Lower lobe of right lung (tissue), 2 donors: ENCODE measurements at regions not wholly inside any gene's neighbourhood (a gene's known extent, or its start where the extent isn't known, plus 50 kb on each side); places are given as distances from the start of the nearest gene placed in this dataset.

Source experiments
- ATAC-seq, 2 donors: fragments of 200-7000 bp; cut with Tn5 transposase; one replicate each; pipeline ENCODE4 v1.9.1; 2020 to 2022; ENCODE audit warnings: mild to moderate bottlenecking in 2 of 2, moderate library complexity in 2 of 2
- DNase-seq: peaks from one replicate; pipeline ENCODE4 v3.0.0-alpha.2; 2020
- H3K27ac ChIP-seq: fragments of 200-600 bp; one replicate; pipeline ENCODE4 v1.8.0; 2022
- H3K27me3 ChIP-seq: fragments of 200-600 bp; one replicate; pipeline ENCODE4 v1.8.0; 2022; ENCODE audit warnings: low read depth
- H3K36me3 ChIP-seq: fragments of 200-600 bp; one replicate; pipeline ENCODE4 v1.8.0; 2022; ENCODE audit warnings: mild to moderate bottlenecking
- H3K4me1 ChIP-seq: fragments of 200-600 bp; one replicate; pipeline ENCODE4 v1.8.0; 2022
- H3K4me3 ChIP-seq: fragments of 200-600 bp; one replicate; pipeline ENCODE4 v1.8.0; 2022; ENCODE audit warnings: mild to moderate bottlenecking
- H3K9me3 ChIP-seq: fragments of 200-600 bp; one replicate; pipeline ENCODE4 v1.8.0; 2022
- CTCF ChIP-seq: fragments of 200-600 bp; IDR thresholded peaks from one replicate; pipeline ENCODE4 v1.8.0; 2022; ENCODE audit warnings: antibody characterized with exemption, mild to moderate bottlenecking
- intact Hi-C: fragments of 100-400 bp; cut with DNase I; formaldehyde crosslinking; loops from one replicate; pipeline ENCODE4 v1.11.0; 2022
- donor health status: DM: no; HTN: yes; CAD: no; lungs with severe emphysema.

- no peak for ATAC-seq
- H3K36me3 ChIP-seq = no peaks in the 10 kb centered on the region
- no peak overlapping the region for H3K4me3 ChIP-seq
- no peak overlapping the region for H3K27ac ChIP-seq
- no peaks in the 10 kb centered on the region for H3K27me3 ChIP-seq
- no peaks in the 10 kb centered on the region for H3K4me1 ChIP-seq
- no peaks in the 10 kb centered on the region for H3K9me3 ChIP-seq
- TF ChIP-seq CTCF = no peak
- no peak for DNase-seq
- intact Hi-C loops = no loop called here
Observed at GRCh38 chr4:164304861-164305260, 449.1 kb upstream of the SMIM31 start.

GRCh38 chr4:164307262-164307661 lies 446.7 kb upstream of the SMIM31 start:
- H3K9me3 ChIP-seq = no peaks in the 10 kb centered on the region
- no peak overlapping the region for H3K27ac ChIP-seq
- no peak overlapping the region for H3K4me3 ChIP-seq
- no peak for TF ChIP-seq CTCF
- intact Hi-C loops = no loop called here
- no peaks in the 10 kb centered on the region for H3K27me3 ChIP-seq
- H3K4me1 ChIP-seq = no peaks in the 10 kb centered on the region
- no peak for ATAC-seq
- DNase-seq = no peak
- no peaks in the 10 kb centered on the region for H3K36me3 ChIP-seq

GRCh38 chr4:164312671-164313070 lies 441.3 kb upstream of the SMIM31 start:
- H3K4me1 ChIP-seq = no peaks in the 10 kb centered on the region
- H3K36me3 ChIP-seq = no peaks in the 10 kb centered on the region
- peaks cover 2% of the 10 kb centered on the region for H3K9me3 ChIP-seq
- intact Hi-C loops = no loop called here
- no peak for TF ChIP-seq CTCF
- H3K27me3 ChIP-seq = no peaks in the 10 kb centered on the region
- no peak overlapping the region for H3K4me3 ChIP-seq
- ATAC-seq (no peak), DNase-seq (no peak)
- H3K27ac ChIP-seq = no peak overlapping the region

- no peak for DNase-seq
- intact Hi-C loops = no loop called here
- no peak for TF ChIP-seq CTCF
Observed at GRCh38 chr4:164313853-164314252, 440.1 kb upstream of the SMIM31 start.

GRCh38 chr4:164318350-164318749 lies 435.6 kb upstream of the SMIM31 start:
- DNase-seq = no peak
- intact Hi-C loops = no loop called here
- no peak overlapping the region for H3K4me3 ChIP-seq
- ATAC-seq = no peak
- TF ChIP-seq CTCF = no peak
- H3K27me3 ChIP-seq = no peaks in the 10 kb centered on the region
- H3K36me3 ChIP-seq = no peaks in the 10 kb centered on the region
- peaks cover 3% of the 10 kb centered on the region for H3K9me3 ChIP-seq
- H3K4me1 ChIP-seq = no peaks in the 10 kb centered on the region
- no peak overlapping the region for H3K27ac ChIP-seq

More at GRCh38 chr4:164313853-164314252, 440.1 kb upstream of the SMIM31 start:
- Histone ChIP-seq H3K9me3 (peaks cover 3% of the 10 kb centered on the region), H3K27me3 (no peaks in the 10 kb centered on the region), H3K4me1 (no peaks in the 10 kb centered on the region), H3K4me3 (no peak overlapping the region), H3K27ac (no peak overlapping the region), H3K36me3 (no peaks in the 10 kb centered on the region)
- no peak for ATAC-seq

GRCh38 chr4:164319688-164320087 lies 434.2 kb upstream of the SMIM31 start:
- intact Hi-C loops = no loop called here
- Histone ChIP-seq H3K27ac (no peak overlapping the region), H3K4me1 (no peaks in the 10 kb centered on the region), H3K27me3 (no peaks in the 10 kb centered on the region), H3K9me3 (peaks cover 3% of the 10 kb centered on the region), H3K36me3 (no peaks in the 10 kb centered on the region), H3K4me3 (no peak overlapping the region)
- TF ChIP-seq CTCF = no peak
- DNase-seq = no peak
- no peak for ATAC-seq
